ENCODE measurements at regions not wholly inside any gene's neighbourhood (a gene's known extent, or its start where the extent isn't known, plus 50 kb on each side); places are given as distances from the start of the nearest gene placed in this dataset.

DNA sequence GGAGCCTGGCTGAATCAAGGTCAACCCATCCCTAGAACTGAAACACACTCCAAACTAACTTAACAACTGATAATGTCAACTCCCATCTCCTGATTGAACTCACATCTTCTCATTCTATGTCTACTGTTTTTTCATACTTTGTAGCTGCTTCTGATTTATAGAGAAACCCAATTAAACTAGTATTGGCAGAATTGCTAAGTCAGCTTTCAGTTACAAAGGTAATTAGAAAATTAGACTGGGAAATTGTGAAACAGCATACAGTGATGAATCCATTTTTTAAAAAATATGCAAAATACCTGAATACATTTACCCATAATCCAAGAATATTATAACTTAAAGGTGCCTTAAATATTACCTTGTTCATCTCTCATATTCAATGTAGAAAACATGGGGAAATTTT lies 535.2 kb upstream of the CLINT1 start:
- TF ChIP-seq, protein P1, sequence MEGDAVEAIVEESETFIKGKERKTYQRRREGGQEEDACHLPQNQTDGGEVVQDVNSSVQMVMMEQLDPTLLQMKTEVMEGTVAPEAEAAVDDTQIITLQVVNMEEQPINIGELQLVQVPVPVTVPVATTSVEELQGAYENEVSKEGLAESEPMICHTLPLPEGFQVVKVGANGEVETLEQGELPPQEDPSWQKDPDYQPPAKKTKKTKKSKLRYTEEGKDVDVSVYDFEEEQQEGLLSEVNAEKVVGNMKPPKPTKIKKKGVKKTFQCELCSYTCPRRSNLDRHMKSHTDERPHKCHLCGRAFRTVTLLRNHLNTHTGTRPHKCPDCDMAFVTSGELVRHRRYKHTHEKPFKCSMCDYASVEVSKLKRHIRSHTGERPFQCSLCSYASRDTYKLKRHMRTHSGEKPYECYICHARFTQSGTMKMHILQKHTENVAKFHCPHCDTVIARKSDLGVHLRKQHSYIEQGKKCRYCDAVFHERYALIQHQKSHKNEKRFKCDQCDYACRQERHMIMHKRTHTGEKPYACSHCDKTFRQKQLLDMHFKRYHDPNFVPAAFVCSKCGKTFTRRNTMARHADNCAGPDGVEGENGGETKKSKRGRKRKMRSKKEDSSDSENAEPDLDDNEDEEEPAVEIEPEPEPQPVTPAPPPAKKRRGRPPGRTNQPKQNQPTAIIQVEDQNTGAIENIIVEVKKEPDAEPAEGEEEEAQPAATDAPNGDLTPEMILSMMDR (conservative IDR thresholded peaks at IDR 0.05 in 1 of 2, IDR thresholded peaks at IDR 0.05 in 1 of 2; ENCODE audit: extremely low read depth in 1 of 2, insufficient read depth in 1 of 2, low read depth in 1 of 2, low read length in 2 of 2): no peak
- no peak for TF ChIP-seq EZH2 (IDR thresholded peaks at IDR 0.05; ENCODE audit: borderline replicate concordance, low read length)
